B cell (primary cell): ENCODE measurements at regions not wholly inside any gene's neighbourhood (a gene's known extent, or its start where the extent isn't known, plus 50 kb on each side); places are given as distances from the start of the nearest gene placed in this dataset.

Experiments
- ATAC-seq: fragments of 200-7000 bp; cut with Tn5 transposase; one replicate; pipeline ENCODE4 v1.10.0; 2021; ENCODE audit warnings: low read depth, mild to moderate bottlenecking, moderate number of reproducible peaks, moderate library complexity
- CTCF ChIA-PET: fragments of 350-600 bp; sonication (Branson Sonifier 250); formaldehyde crosslinking; loops from one replicate; lab custom pipeline; 2021; ENCODE audit warnings: antibody characterized with exemption, inconsistent platforms; lab: Charles Lee
- POLR2A ChIA-PET: fragments of 350-600 bp; sonication (Branson Sonifier 250); formaldehyde crosslinking; loops from one replicate; lab custom pipeline; 2021; ENCODE audit warnings: antibody characterized with exemption; lab: Charles Lee
- DNase-seq: peaks from one replicate; pipeline ENCODE4 v3.0.0; 2013
- H2AFZ ChIP-seq: 2 replicates; pipeline ENCODE4 v1.6.1; 2012; ENCODE audit warnings: mild to moderate bottlenecking, low read depth, low read length; ENCODE audit not compliant: insufficient read depth, poor library complexity, severe bottlenecking
- H3K27ac ChIP-seq, 2 donors: 1 replicate in 1 of 2; 2 replicates in 1 of 2; pipeline ENCODE4 v1.5.1; 2012 to 2013; ENCODE audit warnings: low read length in 2 of 2, mild to moderate bottlenecking in 2 of 2, moderate library complexity in 1 of 2
- H3K27me3 ChIP-seq, 4 experiments: fragments of 200-600 bp in 1 of 4; sonication (generic) in 1 of 4; replicated peaks in 1 of 4; 1 replicate in 2 of 4; 2 replicates in 2 of 4; pipeline versions ENCODE4 v1.6.1 to v1.7.0; 2013 to 2016; ENCODE audit warnings: low read length in 3 of 4, mild to moderate bottlenecking in 2 of 4, mixed read lengths in 1 of 4, moderate library complexity in 1 of 4; ENCODE audit not compliant: insufficient read depth in 4 of 4, control insufficient read depth in 3 of 4; ENCODE audit errors: control extremely low read depth in 1 of 4
- H3K36me3 ChIP-seq, 2 experiments: replicated peaks in 1 of 2; 1 replicate in 1 of 2; 2 replicates in 1 of 2; pipeline versions ENCODE4 v1.6.1 to v1.7.1; 2013; ENCODE audit warnings: low read length in 1 of 2; ENCODE audit not compliant: insufficient read depth in 2 of 2, control insufficient read depth in 1 of 2; ENCODE audit errors: control extremely low read depth in 1 of 2, extremely low read depth in 1 of 2
- H3K4me1 ChIP-seq, 2 donors: fragments of 200-600 bp in 1 of 2; sonication (generic) in 1 of 2; 1 replicate in 1 of 2; 2 replicates in 1 of 2; pipeline versions ENCODE4 v1.5.1 to v1.6.1; 2013 to 2017; ENCODE audit warnings: low read length in 2 of 2; ENCODE audit not compliant: control insufficient read depth in 2 of 2, insufficient read depth in 2 of 2
- H3K4me2 ChIP-seq: replicated peaks from 2 replicates; pipeline ENCODE3; 2012; ENCODE audit warnings: mild to moderate bottlenecking, low read depth, low read length; ENCODE audit not compliant: poor library complexity, severe bottlenecking
- H3K4me3 ChIP-seq, 5 experiments: fragments of 200-600 bp in 1 of 5; sonication (generic) in 1 of 5; 1 replicate in 3 of 5; 2 replicates in 2 of 5; pipeline versions ENCODE4 v1.5.1 to v1.7.0; 2011 to 2016; ENCODE audit warnings: low read length in 4 of 5, mild to moderate bottlenecking in 4 of 5, low read depth in 2 of 5, control low read depth in 1 of 5, moderate library complexity in 1 of 5; ENCODE audit not compliant: insufficient read depth in 1 of 5; ENCODE audit errors: control extremely low read depth in 1 of 5, extremely low read depth in 1 of 5
- H3K79me2 ChIP-seq: fragments of 200-600 bp; sonication (generic); one replicate; pipeline ENCODE4 v1.6.0; 2016; ENCODE audit warnings: low read length; ENCODE audit not compliant: control insufficient read depth, insufficient read depth
- H3K9ac ChIP-seq: fragments of 200-600 bp; sonication (generic); 2 replicates; pipeline ENCODE4 v1.6.1; 2017; ENCODE audit warnings: mild to moderate bottlenecking, low read length, moderate library complexity
- H3K9me3 ChIP-seq, 3 donors: one replicate each; pipeline versions ENCODE4 v1.6.1 to v1.7.1; 2013; ENCODE audit warnings: low read length in 2 of 3; ENCODE audit not compliant: control insufficient read depth in 2 of 3, insufficient read depth in 1 of 3; ENCODE audit errors: control extremely low read depth in 1 of 3
- H4K20me1 ChIP-seq: 2 replicates; pipeline ENCODE4 v1.6.0; 2012; ENCODE audit warnings: mild to moderate bottlenecking, low read length; ENCODE audit not compliant: insufficient read depth, control insufficient read depth, poor library complexity, severe bottlenecking
- H3K27ac Mint-ChIP-seq: one replicate; pipeline ENCODE4 v1.8.0; 2021; ENCODE audit warnings: mixed read lengths
- H3K27me3 Mint-ChIP-seq: one replicate; pipeline ENCODE4 v1.8.0; 2021; ENCODE audit warnings: mixed read lengths
- H3K4me1 Mint-ChIP-seq: one replicate; pipeline ENCODE4 v1.8.0; 2021; ENCODE audit warnings: mixed read lengths
- H3K4me3 Mint-ChIP-seq: one replicate; pipeline ENCODE4 v1.8.0; 2021; ENCODE audit warnings: mixed read lengths
- H3K9me3 Mint-ChIP-seq: one replicate; pipeline ENCODE4 v1.8.0; 2022; ENCODE audit warnings: mixed read lengths; ENCODE audit not compliant: insufficient read depth
- EZH2 ChIP-seq: IDR thresholded peaks from 2 replicates; pipeline ENCODE4 v1.6.1; 2012; ENCODE audit warnings: borderline replicate concordance, low read depth, mild to moderate bottlenecking, moderate library complexity, low read length; ENCODE audit not compliant: insufficient read depth, poor library complexity, severe bottlenecking
- WGBS: methylation state at CpG from one replicate; pipeline ENCODE4 v1.1.5; 2013; ENCODE audit warnings: missing lambda C conversion rate; ENCODE audit not compliant: insufficient coverage; 5-methylcytosine and 5-hydroxymethylcytosine counted together
- intact Hi-C: fragments of 100-400 bp; cut with micrococcal nuclease; formaldehyde crosslinking; loops from one replicate; pipeline ENCODE4 v1.10.0; 2022
- TF ChIP-seq, protein P1 (sequence below): fragments of 200-600 bp; IDR thresholded peaks from one replicate; pipeline ENCODE4 v1.8.0; 2022; ENCODE audit warnings: antibody characterized with exemption, mild to moderate bottlenecking

DNA sequence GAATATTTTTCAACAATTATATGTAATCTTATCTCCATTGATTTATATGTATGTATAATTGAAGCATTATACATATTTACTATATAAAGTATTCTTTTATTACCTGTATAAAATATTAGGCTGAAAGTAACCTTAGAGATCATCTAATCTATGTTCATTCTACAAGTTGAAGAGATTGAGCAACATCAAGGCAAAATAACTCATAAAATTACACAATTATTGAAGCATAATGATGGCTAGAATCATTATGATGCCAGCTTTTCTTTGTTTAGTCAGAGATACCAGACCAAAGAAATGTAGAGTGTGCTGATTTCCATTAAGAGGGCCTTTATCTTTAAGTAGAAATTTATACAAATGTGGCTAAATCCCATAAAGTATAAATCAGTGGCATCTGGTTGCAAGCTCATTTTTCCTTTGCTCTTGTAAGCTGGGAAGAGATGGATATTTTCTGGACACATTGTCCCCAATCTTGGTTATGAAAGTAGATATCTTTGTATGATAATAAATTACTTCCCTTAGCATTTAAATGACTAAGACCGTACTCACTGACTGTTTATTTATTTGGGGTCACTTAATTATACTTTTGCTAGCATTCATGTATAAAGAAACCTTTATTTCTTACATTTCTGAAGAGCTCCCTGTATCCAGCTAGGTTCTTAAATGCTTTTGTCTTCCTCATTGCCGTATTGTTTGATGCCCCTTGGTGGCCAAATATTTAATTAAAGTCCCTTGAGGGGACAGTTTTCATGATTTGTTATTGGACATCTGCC, 339.8 kb downstream of the PCDH7 start:
- ChIA-PET CTCF (no interaction called here), POLR2A (no interaction called here)
- ATAC-seq (no peak), DNase-seq (no peak)
- 60% methylated on average over 1 of the region's 2 CpGs for WGBS
- TF ChIP-seq, protein P1, sequence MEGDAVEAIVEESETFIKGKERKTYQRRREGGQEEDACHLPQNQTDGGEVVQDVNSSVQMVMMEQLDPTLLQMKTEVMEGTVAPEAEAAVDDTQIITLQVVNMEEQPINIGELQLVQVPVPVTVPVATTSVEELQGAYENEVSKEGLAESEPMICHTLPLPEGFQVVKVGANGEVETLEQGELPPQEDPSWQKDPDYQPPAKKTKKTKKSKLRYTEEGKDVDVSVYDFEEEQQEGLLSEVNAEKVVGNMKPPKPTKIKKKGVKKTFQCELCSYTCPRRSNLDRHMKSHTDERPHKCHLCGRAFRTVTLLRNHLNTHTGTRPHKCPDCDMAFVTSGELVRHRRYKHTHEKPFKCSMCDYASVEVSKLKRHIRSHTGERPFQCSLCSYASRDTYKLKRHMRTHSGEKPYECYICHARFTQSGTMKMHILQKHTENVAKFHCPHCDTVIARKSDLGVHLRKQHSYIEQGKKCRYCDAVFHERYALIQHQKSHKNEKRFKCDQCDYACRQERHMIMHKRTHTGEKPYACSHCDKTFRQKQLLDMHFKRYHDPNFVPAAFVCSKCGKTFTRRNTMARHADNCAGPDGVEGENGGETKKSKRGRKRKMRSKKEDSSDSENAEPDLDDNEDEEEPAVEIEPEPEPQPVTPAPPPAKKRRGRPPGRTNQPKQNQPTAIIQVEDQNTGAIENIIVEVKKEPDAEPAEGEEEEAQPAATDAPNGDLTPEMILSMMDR, result no peak
- no peak for TF ChIP-seq EZH2
- H2AFZ ChIP-seq, result no peak overlapping the region
- Mint-ChIP-seq H3K4me1 (no peaks in the 10 kb centered on the region), H3K4me3 (no peak overlapping the region), H3K9me3 (peaks cover 4% of the 10 kb centered on the region), H3K27me3 (no peaks in the 10 kb centered on the region), H3K27ac (no peak overlapping the region)
- no peaks in the 10 kb centered on the region for H3K36me3 ChIP-seq
- H3K27me3 ChIP-seq, result no peaks in the 10 kb centered on the region
- H3K4me3 ChIP-seq, result no peak overlapping the region
- H3K4me2 ChIP-seq, result no peak overlapping the region
- no peak overlapping the region for H3K27ac ChIP-seq
- H4K20me1 ChIP-seq, result no peaks in the 10 kb centered on the region
- H3K9ac ChIP-seq, result no peak overlapping the region
- no peaks in the 10 kb centered on the region for H3K79me2 ChIP-seq
- peaks cover 0 to 3% (median 0%) of the 10 kb centered on the region in 3 donors for H3K9me3 ChIP-seq
- intact Hi-C loops, result no loop called here
- H3K4me1 ChIP-seq, result no peaks in the 10 kb centered on the region

- DNase-seq (no peak), ATAC-seq (no peak)
- no peaks in the 10 kb centered on the region for H3K79me2 ChIP-seq
- Mint-ChIP-seq H3K27ac (no peak overlapping the region), H3K27me3 (no peaks in the 10 kb centered on the region), H3K4me3 (no peak overlapping the region), H3K4me1 (no peaks in the 10 kb centered on the region), H3K9me3 (no peaks in the 10 kb centered on the region)
- ChIA-PET CTCF (no interaction called here), POLR2A (no interaction called here)
- no peak overlapping the region for H3K4me3 ChIP-seq
- no peak overlapping the region for H3K27ac ChIP-seq
- intact Hi-C loops, result no loop called here
- H3K4me2 ChIP-seq, result no peak overlapping the region
- H4K20me1 ChIP-seq, result no peaks in the 10 kb centered on the region
- H2AFZ ChIP-seq, result no peak overlapping the region
- no peaks in the 10 kb centered on the region for H3K9me3 ChIP-seq
- 100% methylated on average over 3 of the region's 3 CpGs for WGBS
- no peaks in the 10 kb centered on the region for H3K36me3 ChIP-seq
- no peaks in the 10 kb centered on the region for H3K27me3 ChIP-seq
- TF ChIP-seq, protein P1, result no peak
- TF ChIP-seq EZH2, result no peak
- H3K4me1 ChIP-seq, result no peaks in the 10 kb centered on the region
- H3K9ac ChIP-seq, result no peak overlapping the region
Observed at GRCh38 chr4:31065086-31065485, 344.9 kb downstream of the PCDH7 start.
